Epithelial cell of esophagus (primary cell): ENCODE measurements at regions not wholly inside any gene's neighbourhood (a gene's known extent, or its start where the extent isn't known, plus 50 kb on each side); places are given as distances from the start of the nearest gene placed in this dataset.

Source experiments
- DNase-seq: peaks from one replicate; pipeline ENCODE4 v3.0.0; 2010; ENCODE audit warnings: low read depth
- H3K4me3 ChIP-seq: 2 replicates; pipeline ENCODE4 v1.5.1; 2011; ENCODE audit warnings: mild to moderate bottlenecking, low read length, control low read depth
- CTCF ChIP-seq: IDR thresholded peaks from 2 replicates; pipeline ENCODE4 v1.5.1; 2011; ENCODE audit warnings: low read depth, mild to moderate bottlenecking, low read length, control low read depth, inconsistent platforms; ENCODE audit not compliant: insufficient read depth; ENCODE audit errors: missing control alignments

GRCh38 chr4:140266958-140267568 is 106.4 kb upstream of the SCOC start:
- H3K4me3 ChIP-seq = no peak overlapping the region
- no peak for DNase-seq
- TF ChIP-seq CTCF = no peak

GRCh38 chr4:140260227-140260626 is 106.2 kb upstream of the MAML3 start:
- no peak for TF ChIP-seq CTCF
- no peak overlapping the region for H3K4me3 ChIP-seq
- DNase-seq = peak; percentile 92

GRCh38 chr4:140258476-140258875 is 104.5 kb upstream of the MAML3 start:
- DNase-seq = no peak
- TF ChIP-seq CTCF = no peak
- no peak overlapping the region for H3K4me3 ChIP-seq

- H3K4me3 ChIP-seq = no peak overlapping the region
- DNase-seq = peak; percentile 49
- no peak for TF ChIP-seq CTCF
Observed at GRCh38 chr4:140257461-140258305, 103.7 kb upstream of the MAML3 start.

- TF ChIP-seq CTCF = no peak
- H3K4me3 ChIP-seq = no peak overlapping the region
- DNase-seq = no peak
Observed at GRCh38 chr4:140256941-140257340, 103.0 kb upstream of the MAML3 start.

GRCh38 chr4:140256335-140256734 is 102.4 kb upstream of the MAML3 start:
- DNase-seq = peak; percentile 73
- TF ChIP-seq CTCF = no peak
- H3K4me3 ChIP-seq = no peak overlapping the region
